K562 (cell line): ENCODE measurements at regions not wholly inside any gene's neighbourhood (a gene's known extent, or its start where the extent isn't known, plus 50 kb on each side); places are given as distances from the start of the nearest gene placed in this dataset.

Source experiments
- ATAC-seq: fragments of 200-7000 bp; cut with Tn5 transposase; 3 replicates; pipeline ENCODE4 v1.9.1; 2020; ENCODE audit warnings: moderate library complexity
- BruUV-seq: library from RNA; stranded (reverse); fragments of 400-500 nt; replicated peaks from 2 replicates; lab custom pipeline; 2021; lab: Mats Ljungman, UMichigan
- CTCF ChIA-PET: fragments of 300-600 bp; formaldehyde crosslinking; extraction: SDS; loops from one replicate; lab custom pipeline; 2021; ENCODE audit warnings: low intra/inter-chr PET ratio; lab: Yijun Ruan, JAX
- POLR2A ChIA-PET: fragments of 300-600, 350-650 bp; sonication (Branson Sonifier 250); formaldehyde crosslinking; extraction: SDS; loops from one replicate; lab custom pipeline; 2021; ENCODE audit warnings: antibody characterized with exemption, inconsistent platforms; lab: Yijun Ruan, JAX
- DNase-seq, 4 experiments: peaks; one replicate each; pipeline versions ENCODE4 v3.0.0 to v3.0.0-alpha.2; 2011 to 2018; ENCODE audit warnings: low spot score in 3 of 4, mixed read lengths in 3 of 4; ENCODE audit errors: extremely low read depth in 1 of 4
- FAIRE-seq: peaks from 2 replicates; lab custom pipeline; 2011; peaks lifted over from hg19 to GRCh38; lab: Jason Lieb, UNC
- H2AFZ ChIP-seq: 2 replicates; pipeline ENCODE4 v1.6.0; 2011; ENCODE audit warnings: low read depth, low read length, control low read depth, inconsistent platforms
- H3K27ac ChIP-seq: fragments of 200-600 bp; 3 replicates; pipeline ENCODE4 v1.8.0; 2011; ENCODE audit warnings: low read depth, mild to moderate bottlenecking, control low read depth, inconsistent platforms, low read length, moderate library complexity, mixed read lengths; ENCODE audit errors: extremely low read depth
- H3K27me3 ChIP-seq, 2 experiments: fragments of 300-600 bp in 1 of 2; 2 replicates in 1 of 2; 3 replicates in 1 of 2; pipeline versions ENCODE4 v1.6.0 to v1.8.0; 2011; ENCODE audit warnings: inconsistent platforms in 2 of 2, low read length in 2 of 2, mild to moderate bottlenecking in 1 of 2, mixed read lengths in 1 of 2, moderate library complexity in 1 of 2; ENCODE audit not compliant: control insufficient read depth in 2 of 2, insufficient read depth in 2 of 2
- H3K36me3 ChIP-seq: fragments of 300-600 bp; 3 replicates; pipeline ENCODE4 v1.8.0; 2011; ENCODE audit warnings: mild to moderate bottlenecking, low read length, inconsistent platforms; ENCODE audit not compliant: control insufficient read depth, insufficient read depth
- H3K4me1 ChIP-seq, 2 experiments: fragments of 200-600 bp in 1 of 2; replicated peaks in 1 of 2; 2 replicates in 1 of 2; 3 replicates in 1 of 2; pipeline versions ENCODE4 v1.5.1 to v1.8.0; 2011; ENCODE audit warnings: inconsistent platforms in 2 of 2, low read length in 2 of 2, mild to moderate bottlenecking in 1 of 2, mixed read lengths in 1 of 2, moderate library complexity in 1 of 2; ENCODE audit not compliant: control insufficient read depth in 2 of 2, insufficient read depth in 2 of 2
- H3K4me2 ChIP-seq: 2 replicates; pipeline ENCODE4 v1.6.1; 2011; ENCODE audit warnings: low read length, control low read depth, inconsistent platforms, mixed read lengths; ENCODE audit not compliant: insufficient read depth
- H3K4me3 ChIP-seq: fragments of 200-600 bp; sonication (generic), shearing (Covaris generic); 2 replicates; pipeline ENCODE4 v1.5.1; 2016; ENCODE audit warnings: control low read depth, inconsistent platforms
- H3K79me2 ChIP-seq: fragments of 200-600 bp; 3 replicates; pipeline ENCODE4 v1.8.0; 2011; ENCODE audit warnings: low read length, inconsistent platforms; ENCODE audit not compliant: control insufficient read depth, insufficient read depth
- H3K9ac ChIP-seq, 2 experiments: 2 replicates each; pipeline versions ENCODE4 v1.6.0 to v1.6.1; 2011; ENCODE audit warnings: low read depth in 2 of 2, low read length in 2 of 2, control low read depth in 1 of 2, inconsistent platforms in 1 of 2, mild to moderate bottlenecking in 1 of 2, mixed read lengths in 1 of 2; ENCODE audit not compliant: insufficient read depth in 1 of 2
- H3K9me1 ChIP-seq: one replicate; pipeline ENCODE4 v1.6.0; 2011; ENCODE audit warnings: inconsistent platforms, mild to moderate bottlenecking, low read length, moderate library complexity; ENCODE audit not compliant: control insufficient read depth, insufficient read depth
- H3K9me3 ChIP-seq: replicated peaks from 2 replicates; pipeline ENCODE4 v1.5.1; 2011; ENCODE audit warnings: low read depth, low read length, inconsistent platforms; ENCODE audit not compliant: control insufficient read depth, insufficient read depth
- H4K20me1 ChIP-seq: replicated peaks from 2 replicates; pipeline ENCODE4 v1.6.1; 2011; ENCODE audit warnings: low read length, inconsistent platforms, mixed read lengths; ENCODE audit not compliant: control insufficient read depth, insufficient read depth
- CBFA2T3 ChIP-seq: fragments of 450-650 bp; IDR thresholded peaks from 2 replicates; pipeline ENCODE4 v1.6.1; 2017
- HDAC1 ChIP-seq, 2 experiments: fragments of 450-650 bp; IDR thresholded peaks; 2 replicates each; pipeline ENCODE4 v1.6.1; 2016 to 2017; ENCODE audit warnings: inconsistent platforms in 1 of 2, mild to moderate bottlenecking in 1 of 2, moderate library complexity in 1 of 2
- MAFK ChIP-seq: IDR thresholded peaks from 2 replicates; pipeline ENCODE4 v1.6.1; 2011; ENCODE audit warnings: low read length, improper control_type of control experiment
- MTA2 ChIP-seq: fragments of 450-650 bp; IDR thresholded peaks from 2 replicates; pipeline ENCODE4 v1.6.1; 2016; ENCODE audit warnings: low read depth
- NBN ChIP-seq: fragments of 450-650 bp; IDR thresholded peaks from 2 replicates; pipeline ENCODE4 v1.6.1; 2016; ENCODE audit warnings: low read depth, mild to moderate bottlenecking
- PHF20 ChIP-seq: fragments of 450-650 bp; IDR thresholded peaks from 2 replicates; pipeline ENCODE4 v1.6.1; 2018; ENCODE audit not compliant: partially characterized antibody
- SIN3B ChIP-seq: fragments of 450-650 bp; IDR thresholded peaks from 2 replicates; pipeline ENCODE4 v1.6.1; 2017; ENCODE audit warnings: low read depth, mild to moderate bottlenecking, moderate library complexity
- SMAD1 ChIP-seq: fragments of 150-350 bp; IDR thresholded peaks from 2 replicates; pipeline ENCODE4 v1.6.1; 2014; ENCODE audit warnings: low read length, low read depth; ENCODE audit not compliant: partially characterized antibody
- TRIM28 ChIP-seq: fragments of 450-650 bp; IDR thresholded peaks from 2 replicates; pipeline ENCODE4 v1.6.1; 2017
- U2AF2 ChIP-seq: fragments of 200-400 bp; formaldehyde crosslinking; optimal IDR thresholded peaks from 2 replicates; pipeline ENCODE3; 2017; ENCODE audit warnings: low read depth, mild to moderate bottlenecking, low read length
- USF2 ChIP-seq: sonication (generic); formaldehyde crosslinking; IDR thresholded peaks from 2 replicates; pipeline ENCODE4 v1.5.0; 2020; ENCODE audit warnings: missing genetic modification reagents
- ZBTB49 ChIP-seq: sonication (generic); formaldehyde crosslinking; IDR thresholded peaks from 2 replicates; pipeline ENCODE4 v1.8.0; 2022; ENCODE audit warnings: missing genetic modification reagents, mild to moderate bottlenecking, borderline replicate concordance
- ZNF717 ChIP-seq: fragments of 250-450 bp; sonication (Bioruptor Pico); IDR thresholded peaks from 2 replicates; pipeline ENCODE4 v1.5.0; 2021
- WGBS: fragments of 100-300 bp; shearing (Covaris generic); methylation state at CpG from one replicate; pipeline ENCODE4 v1.1.6; 2016; ENCODE audit warnings: low coverage, mixed read lengths; ENCODE audit not compliant: insufficient coverage; ENCODE audit errors: missing lambda C conversion rate; 5-methylcytosine and 5-hydroxymethylcytosine counted together
- in situ Hi-C: fragments of 300-500 bp; cut with MboI; formaldehyde crosslinking; loops from 4 replicates; pipeline ENCODE4 v1.15.0; 2018; ENCODE audit warnings: inconsistent platforms, mixed read lengths
- intact Hi-C: fragments of 100-400 bp; cut with micrococcal nuclease; formaldehyde crosslinking; loops from 2 replicates; pipeline ENCODE4 v1.14.2; 2022

GRCh38 chr1:177480741-177481305 is 310.1 kb downstream of the BRINP2 start:
- BruUV-seq = no TSS peak
- no peak for FAIRE-seq
- H3K4me2 ChIP-seq = no peak overlapping the region
- no peaks in the 10 kb centered on the region for H3K36me3 ChIP-seq
- H3K4me3 ChIP-seq = no peak overlapping the region
- no peak for ATAC-seq
- H3K79me2 ChIP-seq = no peaks in the 10 kb centered on the region
- H3K27ac ChIP-seq = no peak overlapping the region
- H3K27me3 ChIP-seq = no peaks in the 10 kb centered on the region
- no peak overlapping the region for H2AFZ ChIP-seq
- intact Hi-C loops (no loop called here), in situ Hi-C loops (no loop called here)
- ChIA-PET CTCF (no interaction called here), POLR2A (no interaction called here)
- no peaks in the 10 kb centered on the region for H3K9me1 ChIP-seq
- no peak overlapping the region for H3K9ac ChIP-seq
- H3K4me1 ChIP-seq = no peaks in the 10 kb centered on the region
- H3K9me3 ChIP-seq = no peaks in the 10 kb centered on the region
- TF ChIP-seq NBN (no peak), SMAD1 (no peak), SIN3B (no peak), ZNF717 (CRISPR knock-in tag) (no peak), MAFK (no peak), MTA2 (no peak), U2AF2 (no peak), HDAC1 (IDR thresholded peaks at IDR 0.05) (no peak), USF2 (CRISPR knock-in tag) (no peak), CBFA2T3 (no peak), PHF20 (no peak), ZBTB49 (no peak), TRIM28 (no peak)
- TF ChIP-seq, all 486 proteins: peak for 0
- DNase-seq = no peak
- WGBS = under 1% methylated on average over 6 of the region's 6 CpGs
- no peaks in the 10 kb centered on the region for H4K20me1 ChIP-seq
